GM12891 (cell line): ENCODE measurements at regions not wholly inside any gene's neighbourhood (a gene's known extent, or its start where the extent isn't known, plus 50 kb on each side); places are given as distances from the start of the nearest gene placed in this dataset.

Source experiments
- POLR2A ChIP-seq: IDR thresholded peaks from 2 replicates; pipeline ENCODE4 v1.6.1; 2011; ENCODE audit warnings: low read depth, low read length, control low read depth
- POLR2AphosphoS5 ChIP-seq: IDR thresholded peaks from 2 replicates; pipeline ENCODE4 v1.6.1; 2011; ENCODE audit warnings: low read depth, low read length, control low read depth
- POU2F2 ChIP-seq: IDR thresholded peaks from 2 replicates; pipeline ENCODE4 v1.6.1; 2011; ENCODE audit warnings: low read depth, mild to moderate bottlenecking, control low read depth, low read length, moderate library complexity
- TAF1 ChIP-seq: IDR thresholded peaks from 2 replicates; pipeline ENCODE4 v1.6.1; 2011; ENCODE audit warnings: low read depth, low read length, control low read depth

DNA sequence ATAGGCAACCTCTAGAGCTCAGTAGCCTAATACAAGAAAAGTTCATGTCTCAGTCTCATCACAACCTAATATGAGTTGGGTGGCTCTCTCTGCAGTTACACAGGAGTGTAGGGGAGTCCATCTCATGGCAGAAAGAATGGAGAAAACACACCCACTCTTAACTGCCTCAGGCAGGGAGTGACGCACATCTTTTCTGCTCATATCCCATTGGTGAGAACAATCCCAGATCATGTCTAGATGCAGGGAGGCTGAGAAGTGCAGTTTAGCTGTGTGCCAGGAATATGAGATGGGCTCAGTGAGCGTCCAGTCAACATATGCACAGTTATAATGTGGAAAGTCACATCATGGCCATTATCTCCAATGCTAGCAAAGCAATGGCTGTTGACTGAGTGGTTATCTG is 59.3 kb upstream of the KCNA5 start:
- TF ChIP-seq TAF1 = no peak
- TF ChIP-seq POLR2A = no peak
- no peak for TF ChIP-seq POLR2AphosphoS5
- no peak for TF ChIP-seq POU2F2
